T-helper 1 cell treated with Interleukin-12 subunit alpha and Interleukin-12 subunit beta and Interleukin-4 antibody, amounts not matched to agents 30 ng/mL and 1 ng/mL, for 36 hours (primary cell): ENCODE measurements at regions not wholly inside any gene's neighbourhood (a gene's known extent, or its start where the extent isn't known, plus 50 kb on each side); places are given as distances from the start of the nearest gene placed in this dataset.

Source experiments
- intact Hi-C: fragments of 100-400 bp; cut with micrococcal nuclease; formaldehyde crosslinking; loops from one replicate; pipeline ENCODE4 v1.15.1; 2024

DNA sequence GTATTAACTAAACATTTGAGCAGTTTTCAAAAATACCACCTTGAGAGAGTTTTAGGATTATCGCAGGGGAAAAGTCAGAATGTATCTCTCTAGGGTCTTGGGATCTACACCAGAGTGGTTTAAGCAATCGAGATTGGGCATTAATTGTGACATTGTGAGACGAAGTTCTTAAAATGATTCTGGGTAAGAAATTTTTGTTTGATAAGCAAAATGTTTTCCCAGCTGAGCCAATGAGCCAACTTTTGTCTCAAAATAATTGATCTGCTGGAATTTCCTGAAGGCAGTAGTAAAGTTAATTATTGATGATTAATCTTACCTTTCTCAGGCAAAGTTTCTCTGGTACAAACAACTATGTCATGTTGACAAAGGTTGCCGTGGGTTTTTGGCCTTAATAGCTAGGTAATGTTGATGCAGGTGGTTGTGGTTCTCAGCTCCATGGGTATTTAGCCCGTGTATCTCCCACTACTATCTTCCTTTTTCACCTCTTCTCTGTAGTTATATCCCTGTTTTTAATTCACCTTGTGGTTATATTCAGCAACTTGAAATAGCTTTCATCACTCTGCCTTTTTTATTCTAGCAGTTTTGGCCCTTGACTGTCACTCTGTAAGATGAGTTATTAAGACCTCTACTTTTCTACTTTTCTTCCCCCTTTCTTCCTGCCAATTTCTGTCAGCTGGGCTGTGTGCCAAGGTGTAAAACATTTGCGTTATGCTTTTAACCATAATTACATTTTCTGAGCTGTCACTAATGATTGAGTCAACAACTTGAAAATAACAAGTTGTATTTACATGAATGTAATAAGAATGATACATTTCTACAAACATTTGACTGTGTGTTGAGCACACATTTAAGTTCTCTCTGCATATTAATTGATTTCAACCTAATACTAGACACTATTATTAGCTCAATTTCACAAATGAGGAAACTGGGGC, 368.3 kb upstream of the BTBD3 start:
- intact Hi-C loops, result no loop called here

DNA sequence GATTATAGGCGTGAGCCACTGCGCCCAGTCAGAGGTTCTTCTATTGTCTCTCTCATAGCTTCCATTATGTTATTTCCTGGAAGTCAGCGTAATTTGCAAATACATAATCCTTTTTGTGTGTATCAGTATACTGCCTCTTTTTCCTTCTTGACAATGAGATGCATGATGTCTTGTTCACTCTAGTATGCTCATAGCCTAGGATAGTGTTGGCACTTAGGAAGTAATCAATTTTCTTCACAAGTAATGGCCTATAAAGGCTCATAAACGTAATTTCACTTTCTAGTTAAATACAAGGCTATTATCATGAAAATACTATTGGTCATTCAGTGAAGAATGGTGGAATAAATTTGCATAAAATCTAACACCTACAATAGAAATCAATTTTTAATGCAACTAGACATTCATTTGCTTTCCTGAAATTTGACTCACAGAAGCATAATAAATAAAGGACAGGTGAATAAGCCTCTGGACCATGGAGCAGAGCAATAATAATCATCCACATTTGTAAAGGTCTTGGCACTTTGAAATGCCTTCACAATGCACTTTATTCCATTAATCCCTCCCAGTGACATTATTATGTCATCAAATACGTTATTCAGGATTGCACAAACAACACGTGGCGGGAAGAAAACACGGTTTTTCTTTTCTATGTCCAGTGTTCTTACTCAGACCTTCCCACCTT, 366.9 kb upstream of the BTBD3 start:
- intact Hi-C loops, result no loop called here

DNA sequence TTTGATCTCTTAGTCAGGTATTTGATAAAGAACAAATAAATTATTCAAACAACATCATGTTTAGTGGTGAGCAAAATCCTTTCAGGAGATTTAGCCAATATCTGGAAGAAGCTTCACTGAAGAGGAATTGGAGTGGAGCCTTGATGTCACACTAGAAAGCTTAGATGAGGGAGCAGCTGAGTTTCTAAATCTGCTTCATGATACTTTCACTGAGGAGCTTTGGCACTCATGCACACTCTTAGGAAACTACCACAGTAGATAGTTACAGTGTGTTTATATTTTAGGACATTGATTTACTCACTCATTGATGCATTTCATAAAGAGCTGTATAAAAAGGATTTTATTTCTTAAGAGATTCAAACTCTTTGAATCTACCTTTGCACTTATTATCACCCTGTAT, 366.2 kb upstream of the BTBD3 start:
- intact Hi-C loops, result no loop called here

DNA sequence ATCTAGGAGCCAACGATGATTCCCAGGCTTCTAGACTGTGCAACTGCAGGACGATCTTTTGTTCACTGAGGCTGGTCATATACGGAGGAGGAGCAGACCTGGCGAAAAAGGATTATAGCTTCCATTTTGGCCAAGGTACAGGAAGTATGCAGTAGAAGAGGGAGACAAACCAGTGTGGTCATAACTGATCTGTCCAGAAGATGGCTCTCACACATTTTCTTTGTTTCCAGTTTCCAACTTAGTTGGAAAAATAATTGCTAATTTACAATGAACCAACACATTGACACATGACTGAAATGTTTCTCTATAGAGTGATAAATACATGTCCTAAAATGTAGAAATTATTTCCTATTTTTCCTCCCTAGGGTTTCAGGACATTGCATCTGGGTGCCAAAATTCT, 364.1 kb upstream of the BTBD3 start:
- intact Hi-C loops, result no loop called here

DNA sequence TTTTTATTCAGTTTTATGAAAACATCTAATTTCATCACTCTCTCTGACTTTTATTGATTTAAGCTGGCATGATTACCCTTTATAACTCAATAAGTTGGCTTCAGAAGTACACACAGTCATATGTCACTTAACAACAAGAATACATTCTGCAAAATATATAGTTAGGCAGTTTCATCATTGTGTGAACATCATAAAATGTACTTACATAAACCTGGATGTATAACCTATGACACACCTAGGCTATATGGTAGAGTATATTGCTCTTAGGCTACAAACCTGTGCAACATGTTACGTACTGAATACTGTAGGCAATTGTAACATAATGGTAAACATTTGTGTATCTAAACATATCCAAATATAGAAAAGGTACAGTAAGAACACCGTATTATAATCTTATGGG, 362.2 kb upstream of the BTBD3 start:
- intact Hi-C loops, result no loop called here

DNA sequence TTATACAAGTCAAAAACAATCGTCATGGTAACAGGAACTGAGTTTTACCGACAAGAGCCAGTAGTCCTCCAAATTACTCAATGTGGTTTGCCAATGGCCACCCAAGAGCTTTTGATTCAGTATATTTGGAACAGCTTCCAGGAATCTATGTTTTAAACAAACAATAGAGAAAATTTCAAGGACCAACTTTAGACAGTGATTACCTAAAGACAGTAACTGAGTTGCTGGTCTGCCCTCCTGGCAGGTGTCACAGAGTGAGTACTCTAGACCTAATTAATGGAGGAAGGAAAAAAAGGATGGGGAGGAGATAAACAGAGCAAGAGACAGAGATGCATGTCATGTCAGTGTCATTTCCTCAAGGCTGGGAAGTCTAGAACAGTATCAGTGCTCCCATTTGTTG, 361.3 kb upstream of the BTBD3 start:
- intact Hi-C loops, result no loop called here

DNA sequence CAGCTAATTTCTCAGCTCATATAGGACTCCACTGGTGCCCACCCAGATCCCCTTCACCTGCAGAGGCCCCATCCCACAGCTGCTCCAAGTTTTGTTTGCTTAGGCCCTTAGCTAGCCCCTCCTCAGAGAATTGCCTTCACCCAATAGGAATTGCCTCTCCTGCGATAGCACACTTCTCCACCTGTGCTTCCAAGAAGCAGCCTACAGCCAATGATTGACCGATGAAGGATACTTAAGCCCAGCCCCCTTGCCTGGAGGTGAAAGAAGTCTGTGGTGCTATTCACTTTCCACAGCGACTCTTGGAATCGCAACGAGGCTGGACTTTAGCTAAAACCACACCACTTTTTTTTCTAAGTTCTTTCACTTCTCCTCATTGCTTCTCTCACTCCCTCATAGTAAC, 353.2 kb upstream of the BTBD3 start:
- intact Hi-C loops, result no loop called here

DNA sequence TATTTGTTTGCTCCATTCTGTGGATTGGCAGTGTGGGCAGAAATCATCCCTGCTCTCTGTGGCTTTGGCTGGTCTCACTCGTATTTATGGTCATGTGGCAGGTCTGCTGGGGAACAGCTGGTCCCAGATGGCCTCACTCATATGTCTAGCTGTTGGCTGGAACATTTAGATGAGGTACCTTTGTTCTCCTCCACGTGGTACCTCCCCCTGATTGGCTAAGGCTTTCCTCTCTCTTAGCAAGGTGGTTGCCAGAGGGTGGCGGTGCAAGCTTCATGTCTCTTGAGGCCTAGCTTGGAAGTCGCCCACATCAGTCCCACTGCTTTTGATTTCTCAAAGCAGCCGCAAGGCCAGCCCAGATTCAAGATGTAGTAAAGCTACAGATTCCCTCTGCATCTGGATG, 348.5 kb upstream of the BTBD3 start:
- intact Hi-C loops, result no loop called here

DNA sequence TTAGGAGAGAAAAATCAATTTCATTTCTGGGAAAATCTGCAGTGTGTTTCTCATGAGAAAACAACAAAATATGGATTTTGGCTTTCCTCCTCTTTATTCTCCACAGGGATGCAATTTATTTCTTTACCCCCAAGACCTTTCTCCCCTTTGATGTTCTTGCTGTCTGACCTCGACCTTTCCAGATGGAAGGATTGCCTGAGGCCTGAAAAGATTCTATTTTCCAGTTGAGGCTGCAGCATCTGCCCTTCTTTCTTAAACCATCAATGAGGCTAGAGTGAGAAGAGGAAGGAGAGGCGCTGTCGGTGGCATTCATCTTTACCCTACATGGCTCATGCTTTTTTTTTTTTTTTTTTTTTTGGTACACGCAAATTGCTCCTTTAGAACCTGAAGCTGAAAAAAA, 344.2 kb upstream of the BTBD3 start:
- intact Hi-C loops, result no loop called here

DNA sequence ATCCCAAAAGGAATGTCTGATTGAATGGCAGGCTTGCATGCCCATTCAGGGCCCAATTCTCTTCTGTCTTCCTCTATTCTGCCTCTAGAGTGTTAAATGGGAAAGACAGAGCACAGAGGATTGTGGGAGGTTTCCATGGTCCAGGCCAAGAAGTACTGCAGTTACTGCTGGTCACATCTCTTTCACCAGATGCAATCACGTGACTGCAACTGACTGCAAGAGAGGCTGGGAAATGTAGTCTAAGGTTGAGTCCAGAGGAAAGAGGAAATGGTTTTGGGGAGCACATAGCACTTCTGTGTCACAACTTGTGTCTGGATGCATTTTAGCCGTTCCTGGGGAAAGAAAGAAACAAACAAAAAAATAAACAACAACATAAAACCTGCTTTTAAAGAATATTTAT, 336.4 kb upstream of the BTBD3 start:
- intact Hi-C loops, result no loop called here

DNA sequence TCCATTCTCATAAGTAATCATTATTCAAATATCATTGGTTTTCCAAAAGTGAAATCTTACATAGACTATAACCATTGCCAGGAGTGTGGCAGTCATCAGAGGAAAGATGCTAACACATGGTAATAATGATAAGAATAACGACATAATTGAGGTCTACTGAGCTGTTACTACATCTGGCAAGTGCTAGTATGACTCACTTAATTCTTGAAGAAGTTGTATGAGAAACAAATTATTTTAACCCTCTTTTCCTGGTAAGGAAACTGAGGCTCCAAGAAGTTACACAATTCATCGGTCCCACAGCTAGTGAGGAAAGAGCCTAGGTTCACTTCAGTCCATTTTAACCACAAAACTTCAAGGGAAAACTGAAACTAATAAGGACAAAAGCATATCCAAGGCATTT, 335.6 kb upstream of the BTBD3 start:
- intact Hi-C loops, result no loop called here

DNA sequence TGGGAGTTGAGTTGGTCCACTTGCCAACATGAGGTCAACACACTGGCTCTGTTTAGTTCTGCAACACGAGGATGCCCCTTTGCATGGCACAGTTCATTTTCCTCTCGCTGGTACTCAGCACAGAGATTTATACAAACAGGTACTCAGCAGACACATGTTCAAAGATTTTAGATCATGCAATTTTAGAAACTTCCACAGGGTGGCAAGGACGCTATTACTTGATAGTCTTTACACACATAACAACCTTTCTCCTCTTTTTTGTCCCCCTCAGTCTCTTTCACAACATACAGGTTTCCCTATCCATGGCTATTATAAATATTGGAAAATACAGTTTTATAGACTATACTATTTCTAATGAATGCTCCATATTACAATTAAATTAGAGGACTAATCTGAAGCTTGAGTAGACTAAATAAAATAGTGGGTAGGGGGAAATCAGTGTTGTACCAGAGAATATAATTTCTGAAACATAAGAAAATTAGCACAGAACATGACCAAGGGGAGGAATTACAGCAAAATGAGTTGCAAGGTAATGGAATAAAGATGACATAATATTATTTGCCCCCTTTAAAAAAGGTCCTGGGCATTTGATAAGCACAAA, 331.8 kb upstream of the BTBD3 start:
- intact Hi-C loops, result no loop called here

DNA sequence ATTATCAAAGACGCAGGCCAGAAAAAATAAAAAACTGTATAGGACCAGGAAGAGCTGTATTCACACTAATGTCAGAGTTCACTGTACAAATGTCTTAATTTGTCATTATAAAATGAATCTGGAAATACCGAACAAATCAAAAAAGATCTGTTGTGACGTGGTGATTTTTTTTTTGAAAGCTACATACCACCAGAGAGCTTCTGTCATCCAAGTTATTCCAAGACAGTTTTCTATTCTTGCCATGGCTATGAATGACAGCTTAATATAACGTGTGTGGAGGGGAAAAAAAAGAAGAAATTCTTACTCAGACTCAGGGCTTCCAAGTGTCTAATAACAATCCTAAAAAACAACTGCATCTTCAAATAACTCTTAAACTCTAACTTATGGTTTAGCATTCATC, 328.8 kb upstream of the BTBD3 start:
- intact Hi-C loops, result no loop called here

DNA sequence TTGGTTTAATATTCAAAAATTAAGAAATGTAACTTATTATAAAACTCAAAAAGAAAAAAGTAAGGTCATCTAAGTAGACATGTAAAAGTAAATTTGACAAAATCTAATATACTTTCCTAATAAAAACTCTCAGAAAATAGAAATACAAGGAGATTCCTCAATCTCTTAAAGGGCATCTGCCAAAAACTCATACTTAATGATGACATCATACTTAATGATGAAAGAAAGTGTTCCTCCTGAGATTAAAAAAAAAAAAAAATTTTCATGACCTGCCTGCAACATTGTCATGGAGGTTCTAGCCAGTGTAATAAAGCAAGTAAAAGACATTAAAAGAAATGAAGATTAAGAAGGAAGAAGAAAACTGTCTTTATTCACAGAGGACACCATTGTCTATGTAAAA, 325.7 kb upstream of the BTBD3 start:
- intact Hi-C loops, result no loop called here

DNA sequence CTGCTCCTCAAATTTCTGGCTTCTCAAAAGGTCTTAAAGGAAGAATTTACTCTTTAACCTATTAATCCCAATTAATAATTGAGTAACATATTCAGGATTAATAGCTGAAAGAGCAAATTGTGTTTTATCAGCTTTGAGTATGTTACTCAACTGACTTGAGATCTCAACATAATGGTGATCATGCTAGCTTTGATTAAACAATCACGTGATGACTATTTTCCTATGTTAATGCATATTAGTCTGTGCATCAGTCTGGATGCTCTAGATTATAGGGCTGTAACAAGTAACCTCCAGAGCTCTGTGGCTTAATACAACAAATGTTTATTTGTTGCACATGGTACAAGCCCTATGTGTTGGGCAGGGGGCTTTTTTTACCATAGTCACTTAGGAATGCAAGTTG, 313.4 kb upstream of the BTBD3 start:
- intact Hi-C loops, result no loop called here

DNA sequence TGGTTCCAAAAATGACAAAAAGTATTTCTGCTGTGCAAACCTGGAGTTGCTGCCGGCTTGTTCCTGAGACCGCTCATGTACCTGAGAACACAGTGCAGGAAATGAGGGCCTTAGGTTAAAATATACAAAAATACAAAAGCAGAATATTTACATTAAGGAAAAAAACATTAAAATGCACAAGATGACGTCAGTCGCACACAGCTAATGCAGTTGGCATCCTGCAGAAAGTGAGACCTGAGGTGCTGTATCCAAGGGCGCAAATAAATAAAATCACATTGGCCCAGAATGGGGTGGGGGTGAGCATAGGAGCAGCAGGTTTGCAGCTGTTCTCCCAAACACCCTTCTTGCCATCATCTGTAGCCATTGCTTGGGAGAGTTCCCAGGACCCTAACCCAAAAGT, 310.6 kb upstream of the BTBD3 start:
- intact Hi-C loops, result no loop called here

DNA sequence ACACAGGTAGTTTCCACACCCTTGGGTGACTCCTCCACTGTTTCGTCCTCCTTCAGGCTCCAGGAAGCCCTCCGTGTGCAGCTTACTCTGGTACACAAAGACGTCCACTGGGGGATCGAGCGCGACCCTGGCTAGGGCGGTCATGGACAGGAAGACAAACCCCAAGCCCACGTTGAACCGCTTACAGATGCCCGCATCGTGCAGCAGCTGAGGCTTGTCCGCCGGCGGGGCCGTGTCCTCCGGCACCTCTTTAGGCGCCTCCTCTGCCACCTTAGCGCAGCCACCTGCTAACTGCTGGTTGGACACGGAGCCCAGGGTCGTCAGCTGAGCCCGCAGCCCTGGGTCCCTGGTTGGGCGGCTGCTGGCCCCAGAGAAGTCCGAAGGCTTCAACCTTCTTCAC, 309.0 kb upstream of the BTBD3 start:
- intact Hi-C loops, result no loop called here

DNA sequence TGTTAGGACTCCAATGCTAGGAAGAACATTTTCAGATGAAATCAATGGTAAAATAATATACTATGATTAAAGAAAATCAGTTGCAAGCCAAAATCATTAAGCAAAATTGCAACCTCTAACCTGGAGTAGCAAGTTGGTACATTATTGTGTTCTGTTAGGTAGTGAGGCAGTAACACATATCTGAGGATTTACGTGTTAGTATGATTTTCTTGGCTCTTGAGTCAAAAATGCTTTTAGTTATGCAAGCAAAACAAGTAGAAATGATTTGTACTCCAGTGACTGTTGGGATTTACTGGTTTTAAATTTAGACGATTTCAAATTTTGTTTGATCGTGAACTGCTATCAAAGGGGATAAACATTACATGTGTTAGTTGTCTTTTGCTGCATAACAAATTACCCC, 293.0 kb upstream of the BTBD3 start:
- intact Hi-C loops, result no loop called here

DNA sequence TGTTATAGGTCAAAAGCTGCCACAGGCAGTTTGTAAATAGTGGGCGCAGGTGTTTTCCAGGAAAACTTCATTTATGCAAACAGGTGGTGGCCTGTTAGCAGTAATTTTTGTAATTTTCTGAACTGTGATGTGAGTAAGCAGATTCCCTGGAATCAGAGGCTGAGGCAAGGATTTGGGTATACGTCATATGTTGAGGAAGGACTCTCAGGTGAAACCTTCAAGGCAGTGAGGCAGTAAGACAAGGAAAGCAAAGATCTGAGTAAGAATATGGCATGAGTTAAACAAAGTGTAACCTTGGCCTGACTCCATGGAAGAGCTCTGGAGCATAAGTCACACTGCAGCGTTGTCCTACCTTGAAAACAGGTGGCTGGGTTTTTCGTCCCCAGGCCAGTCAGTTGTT, 291.1 kb upstream of the BTBD3 start:
- intact Hi-C loops, result no loop called here

DNA sequence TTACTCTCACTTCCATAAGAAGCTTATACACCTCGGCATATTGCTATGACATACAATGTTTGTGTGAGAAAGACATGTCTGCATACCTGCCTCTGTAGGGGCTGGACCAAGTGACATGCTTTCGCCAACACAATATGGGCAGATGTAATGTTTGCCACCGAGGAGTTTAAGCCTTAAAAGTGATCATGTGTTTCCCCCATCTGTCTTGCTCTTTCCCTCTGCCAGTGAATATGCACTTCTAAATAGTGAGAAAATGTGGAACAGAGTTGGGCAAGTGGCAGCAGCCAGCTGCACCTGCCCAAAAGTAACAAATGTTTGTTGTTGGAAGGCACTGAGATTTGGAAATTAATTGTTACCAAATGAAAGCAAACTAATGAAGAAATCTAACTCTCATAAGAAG, 274.8 kb upstream of the BTBD3 start:
- intact Hi-C loops, result no loop called here

DNA sequence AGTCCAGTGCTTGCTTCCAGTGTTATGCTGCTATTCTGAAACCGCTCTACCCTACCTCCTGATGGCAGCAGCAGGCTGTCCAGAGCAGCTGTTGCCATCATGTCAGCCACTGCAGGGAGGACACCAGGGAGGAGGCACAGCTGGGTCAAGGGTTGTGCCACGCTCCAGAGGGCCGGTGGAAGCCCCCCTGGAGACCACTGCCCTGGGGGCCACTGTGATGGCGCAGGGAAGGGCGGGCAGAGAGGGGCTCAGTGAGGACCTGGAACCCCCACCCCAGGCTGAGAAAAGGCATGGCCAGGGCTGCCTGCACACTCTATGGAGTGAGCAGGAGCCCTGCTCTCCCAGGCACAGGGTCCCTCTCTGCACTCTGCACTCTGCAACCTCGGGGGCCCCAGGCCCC, 271.3 kb upstream of the BTBD3 start:
- intact Hi-C loops, result no loop called here

DNA sequence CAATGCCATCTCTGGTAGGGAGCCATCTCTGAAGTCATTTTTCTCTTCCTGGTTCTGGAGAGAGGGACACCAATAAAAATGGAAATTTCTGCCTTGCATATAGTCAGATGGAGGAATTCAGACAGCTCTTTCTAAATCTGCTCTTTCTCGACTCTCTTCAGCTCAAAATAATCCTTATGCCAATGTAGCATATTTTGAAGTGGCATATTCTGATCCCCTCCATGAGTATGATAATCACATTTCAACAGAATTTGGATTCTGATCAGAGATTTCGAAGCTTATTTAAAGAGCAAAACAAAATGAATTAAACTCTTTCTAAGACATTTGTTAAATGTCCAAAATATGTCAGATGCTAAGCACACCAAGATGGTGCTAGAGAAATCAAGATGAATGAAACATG, 267.1 kb upstream of the BTBD3 start:
- intact Hi-C loops, result no loop called here

DNA sequence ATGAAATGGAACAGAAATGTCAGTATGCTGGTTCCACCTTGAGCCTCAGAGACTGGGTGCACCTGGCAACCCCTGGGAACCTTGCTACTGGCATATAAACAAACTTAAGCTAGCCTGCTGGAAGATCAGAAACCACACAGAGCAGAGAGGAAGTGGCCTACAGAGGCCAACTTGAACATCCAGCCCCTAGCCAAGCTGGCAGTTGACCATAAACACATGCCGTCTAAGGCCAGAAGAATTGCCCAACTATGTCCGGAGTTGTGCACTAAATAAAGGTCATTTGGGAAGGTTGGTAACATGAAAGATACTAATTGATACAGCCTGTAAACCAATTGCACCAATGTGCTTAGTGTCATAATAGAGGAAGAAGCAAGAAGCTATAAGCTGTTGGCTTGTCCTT, 266.6 kb upstream of the BTBD3 start:
- intact Hi-C loops, result no loop called here
